NB4 (cell line): ENCODE measurements at regions not wholly inside any gene's neighbourhood (a gene's known extent, or its start where the extent isn't known, plus 50 kb on each side); places are given as distances from the start of the nearest gene placed in this dataset.

Experiments
- CTCF ChIP-seq: IDR thresholded peaks from one replicate; pipeline ENCODE4 v1.5.1; 2012; ENCODE audit warnings: low read depth, low read length
- MAX ChIP-seq: IDR thresholded peaks from 2 replicates; pipeline ENCODE4 v1.6.1; 2011; ENCODE audit warnings: low read depth, low read length
- MYC ChIP-seq: IDR thresholded peaks from 2 replicates; pipeline ENCODE4 v1.6.1; 2011; ENCODE audit warnings: low read depth, low read length
- POLR2A ChIP-seq: IDR thresholded peaks from 2 replicates; pipeline ENCODE4 v1.6.1; 2011; ENCODE audit warnings: mild to moderate bottlenecking; ENCODE audit not compliant: insufficient read length; ENCODE audit errors: extremely low read depth

- TF ChIP-seq POLR2A, result no peak
- TF ChIP-seq CTCF, result no peak
- TF ChIP-seq MAX, result no peak
- no peak for TF ChIP-seq MYC
Observed at GRCh38 chr2:38159191-38159590, 83.2 kb upstream of the CYP1B1 start.
